ENCODE measurements at regions not wholly inside any gene's neighbourhood (a gene's known extent, or its start where the extent isn't known, plus 50 kb on each side); places are given as distances from the start of the nearest gene placed in this dataset.

DNA sequence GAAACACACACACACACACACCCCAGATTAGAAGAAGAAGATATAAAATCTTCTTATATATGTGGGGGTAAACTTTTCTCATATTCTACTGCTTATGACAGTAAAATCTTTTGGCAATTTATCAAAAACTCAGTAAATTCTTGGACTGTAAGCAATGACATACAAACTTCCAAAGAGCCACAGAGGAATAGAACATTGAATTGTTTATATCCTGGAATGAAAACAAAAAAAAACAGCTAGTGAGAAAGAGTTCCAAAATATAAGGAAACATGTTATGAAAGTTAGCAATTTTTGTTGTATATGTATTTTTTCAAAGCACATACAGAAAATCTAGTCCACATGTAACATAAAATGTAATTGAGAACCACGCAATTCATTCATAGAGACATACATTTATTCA is 764.9 kb downstream of the DSC3 start:
- no peak for DNase-seq (ENCODE audit: low read depth in 1 of 2, low spot score in 1 of 2)
- in situ Hi-C loops (cut with HindIII; ENCODE audit: low pct_unique_long_range_greater_than_20kb, low sequenced_read_pairs): no loop called here
- no peak for TF ChIP-seq JUND (IDR thresholded peaks at IDR 0.05; ENCODE audit: low read depth)

DNA sequence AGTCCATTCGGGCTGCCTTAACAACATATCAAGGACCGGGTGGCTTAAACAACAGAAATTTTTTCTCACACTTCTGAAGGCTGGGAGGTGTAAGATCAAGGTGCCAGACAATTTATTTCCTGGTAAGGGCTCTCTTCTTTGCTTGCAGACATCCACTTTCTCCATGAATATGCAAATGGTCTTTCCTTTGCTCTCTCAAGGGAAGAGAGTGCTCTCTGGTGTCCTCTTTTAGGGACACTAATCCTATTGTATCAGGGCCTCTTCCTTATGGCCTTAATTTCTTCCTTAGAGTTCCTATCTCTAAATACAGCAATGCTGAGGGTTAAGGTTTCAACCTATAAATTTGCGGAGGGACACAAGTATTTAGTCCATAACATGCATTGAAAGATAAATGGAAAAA is 770.8 kb downstream of the DSC3 start:
- in situ Hi-C loops (cut with HindIII; ENCODE audit: low pct_unique_long_range_greater_than_20kb, low sequenced_read_pairs): no loop called here
- TF ChIP-seq JUND (IDR thresholded peaks at IDR 0.05; ENCODE audit: low read depth): no peak
- peak in 1 of 2 experiments; percentile 30 for DNase-seq (ENCODE audit: low read depth in 1 of 2, low spot score in 1 of 2)

DNA sequence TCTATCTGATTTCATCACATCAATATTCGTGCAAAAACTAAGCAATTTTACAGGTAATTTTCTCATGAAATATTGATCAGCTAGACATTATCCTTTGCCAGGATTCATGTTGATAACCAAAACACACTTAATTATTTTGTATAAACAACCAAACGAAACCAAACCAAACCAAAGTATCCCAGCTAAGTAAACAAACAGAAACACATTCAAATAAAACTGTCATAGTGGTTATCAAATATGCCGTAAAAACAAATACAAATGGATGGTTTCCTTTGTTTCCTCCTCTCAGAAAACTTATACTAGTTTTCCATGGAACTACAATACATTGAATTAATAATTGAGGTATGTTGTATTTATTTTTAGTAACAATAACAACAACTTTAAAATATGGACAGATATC is 777.4 kb downstream of the DSC3 start:
- DNase-seq (ENCODE audit: low read depth in 1 of 2, low spot score in 1 of 2): no peak
- no peak for TF ChIP-seq JUND (IDR thresholded peaks at IDR 0.05; ENCODE audit: low read depth)
- in situ Hi-C loops (cut with HindIII; ENCODE audit: low pct_unique_long_range_greater_than_20kb, low sequenced_read_pairs): no loop called here

DNA sequence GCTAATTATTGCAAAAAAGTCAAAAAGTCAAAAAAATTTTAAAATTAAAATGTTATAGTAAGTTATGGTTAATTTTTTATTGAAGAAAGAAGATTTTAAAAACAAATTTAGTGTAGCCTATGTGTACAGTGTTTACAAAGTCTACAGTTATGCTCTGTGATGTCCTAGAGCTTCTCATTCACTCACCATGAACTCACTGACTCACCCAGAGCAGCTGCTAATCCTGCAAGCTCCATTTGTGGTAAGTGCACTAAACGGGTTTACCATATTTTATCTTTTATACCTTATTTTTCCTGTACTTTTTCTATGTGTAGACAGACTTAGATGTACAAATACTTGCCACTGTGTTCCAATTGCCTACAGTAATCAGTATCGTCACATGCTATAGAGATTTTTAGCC is 788.2 kb downstream of the DSC3 start:
- TF ChIP-seq JUND (IDR thresholded peaks at IDR 0.05; ENCODE audit: low read depth): no peak
- in situ Hi-C loops (cut with HindIII; ENCODE audit: low pct_unique_long_range_greater_than_20kb, low sequenced_read_pairs): no loop called here
- no peak for DNase-seq (ENCODE audit: low read depth in 1 of 2, low spot score in 1 of 2)

DNA sequence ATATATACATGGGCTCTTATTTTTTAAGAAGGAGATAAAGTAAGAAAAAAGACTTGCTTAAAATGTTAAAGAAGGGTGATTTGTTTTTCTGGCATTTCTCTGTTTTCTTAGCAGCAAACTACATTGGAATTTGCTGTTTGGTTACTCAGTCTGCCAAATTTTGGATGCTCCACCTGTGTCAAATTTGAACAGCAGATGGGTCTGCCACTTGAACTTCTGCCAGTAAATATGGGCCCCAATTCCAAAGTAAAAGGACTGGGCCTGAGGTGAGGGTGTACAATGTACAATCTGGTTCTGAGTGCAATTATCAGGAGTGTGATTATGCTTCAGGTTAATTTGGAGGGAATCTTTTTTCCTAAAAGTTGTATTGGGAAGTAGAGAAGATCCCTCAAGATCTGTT is 794.5 kb downstream of the DSC3 start:
- TF ChIP-seq JUND (IDR thresholded peaks at IDR 0.05; ENCODE audit: low read depth): no peak
- in situ Hi-C loops (cut with HindIII; ENCODE audit: low pct_unique_long_range_greater_than_20kb, low sequenced_read_pairs): no loop called here
- DNase-seq (ENCODE audit: low read depth in 1 of 2, low spot score in 1 of 2): no peak

DNA sequence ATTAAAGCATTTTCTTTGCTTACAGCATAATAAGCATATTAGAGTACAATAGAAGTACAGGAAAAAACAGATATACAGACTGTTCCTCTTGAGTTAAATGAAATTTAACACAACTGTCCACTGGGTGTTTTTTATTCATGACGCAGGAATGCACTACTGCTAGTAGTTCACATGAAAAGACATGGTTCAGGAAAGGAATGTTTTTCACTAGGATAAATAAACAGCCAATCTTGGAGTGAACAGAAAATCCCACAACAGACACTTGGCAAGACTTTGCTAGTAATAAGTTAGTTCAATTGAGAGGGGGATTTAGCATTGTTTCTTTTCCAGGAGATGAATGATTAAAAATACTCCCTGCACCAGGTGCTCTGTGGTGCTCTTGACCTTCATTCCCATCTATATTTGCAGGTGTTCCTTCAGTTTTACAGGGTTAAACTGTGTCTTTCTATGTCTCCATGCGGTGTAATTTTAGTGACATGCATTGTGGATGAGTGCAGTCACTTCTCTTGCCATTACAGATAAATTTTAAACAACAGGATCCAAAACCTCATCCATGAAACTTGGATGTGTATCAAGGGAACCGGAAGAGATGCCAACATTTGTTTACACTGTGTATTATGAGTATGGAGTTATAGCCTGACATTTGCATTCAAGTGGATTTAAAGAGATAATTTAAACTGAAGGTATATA is 796.6 kb downstream of the DSC3 start:
- no peak for TF ChIP-seq JUND (IDR thresholded peaks at IDR 0.05; ENCODE audit: low read depth)
- in situ Hi-C loops (cut with HindIII; ENCODE audit: low pct_unique_long_range_greater_than_20kb, low sequenced_read_pairs): no loop called here
- DNase-seq (ENCODE audit: low read depth in 1 of 2, low spot score in 1 of 2): no peak

DNA sequence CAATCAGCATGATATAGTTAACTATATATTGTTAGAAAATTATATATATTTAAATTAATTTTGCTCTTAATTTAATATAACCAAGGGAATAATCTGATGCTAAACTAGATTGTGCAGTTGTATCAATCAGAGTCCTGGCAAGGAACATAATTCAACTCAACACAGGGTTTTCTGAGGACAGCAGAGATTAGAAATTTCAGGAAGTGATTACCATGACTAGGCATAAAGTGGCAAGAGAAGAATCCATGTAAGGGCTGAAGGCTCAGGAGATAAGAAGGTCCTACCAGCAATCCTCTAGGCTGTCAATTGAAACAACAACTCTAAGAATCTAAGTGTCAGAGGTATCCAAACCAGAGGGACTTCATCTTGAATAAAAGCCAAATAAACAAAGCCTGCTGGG is 807.8 kb downstream of the DSC3 start:
- DNase-seq (ENCODE audit: low read depth in 1 of 2, low spot score in 1 of 2): no peak
- no peak for TF ChIP-seq JUND (IDR thresholded peaks at IDR 0.05; ENCODE audit: low read depth)
- in situ Hi-C loops (cut with HindIII; ENCODE audit: low pct_unique_long_range_greater_than_20kb, low sequenced_read_pairs): no loop called here

DNA sequence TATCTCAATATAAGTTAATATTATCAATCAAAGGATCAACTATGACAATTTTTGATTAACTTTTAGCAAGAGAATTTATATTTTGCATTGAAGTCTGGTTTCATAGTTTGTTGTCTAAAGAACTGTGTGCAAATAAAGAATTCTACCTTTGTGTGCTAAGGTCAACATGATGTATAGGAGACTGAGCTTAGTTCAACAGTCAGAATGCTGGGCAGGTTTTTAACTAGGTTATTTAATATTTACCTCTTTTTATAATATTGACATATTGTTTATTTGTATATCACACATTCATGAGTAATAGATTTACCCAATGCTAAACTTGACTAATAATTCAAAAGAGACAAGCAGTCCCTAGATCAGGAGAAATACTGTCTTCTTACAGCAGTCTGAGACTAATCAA is 831.4 kb downstream of the DSC3 start:
- DNase-seq (ENCODE audit: low read depth in 1 of 2, low spot score in 1 of 2): no peak
- TF ChIP-seq JUND (IDR thresholded peaks at IDR 0.05; ENCODE audit: low read depth): no peak
- in situ Hi-C loops (cut with HindIII; ENCODE audit: low pct_unique_long_range_greater_than_20kb, low sequenced_read_pairs): no loop called here

DNA sequence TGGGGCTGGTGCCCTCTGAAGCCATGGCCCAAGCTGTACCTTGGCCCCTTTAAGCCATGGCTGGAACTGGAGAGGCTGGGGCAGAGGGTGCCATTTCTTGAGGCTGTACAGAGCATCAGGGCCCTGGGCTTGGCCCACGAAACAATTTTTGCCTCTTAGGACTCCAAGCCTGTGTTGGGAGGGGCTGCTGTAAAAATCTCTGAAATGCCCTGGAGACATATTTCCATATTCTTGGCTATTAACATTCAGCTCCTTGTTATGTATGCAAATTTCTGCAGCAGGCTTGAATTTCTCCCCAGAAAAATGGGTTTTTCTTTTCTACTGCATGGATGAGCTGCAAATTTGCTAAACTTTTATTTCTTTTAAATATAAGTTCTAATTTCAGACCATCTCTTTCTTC is 834.0 kb downstream of the DSC3 start:
- in situ Hi-C loops (cut with HindIII; ENCODE audit: low pct_unique_long_range_greater_than_20kb, low sequenced_read_pairs): no loop called here
- TF ChIP-seq JUND (IDR thresholded peaks at IDR 0.05; ENCODE audit: low read depth): no peak
- DNase-seq (ENCODE audit: low read depth in 1 of 2, low spot score in 1 of 2): no peak

DNA sequence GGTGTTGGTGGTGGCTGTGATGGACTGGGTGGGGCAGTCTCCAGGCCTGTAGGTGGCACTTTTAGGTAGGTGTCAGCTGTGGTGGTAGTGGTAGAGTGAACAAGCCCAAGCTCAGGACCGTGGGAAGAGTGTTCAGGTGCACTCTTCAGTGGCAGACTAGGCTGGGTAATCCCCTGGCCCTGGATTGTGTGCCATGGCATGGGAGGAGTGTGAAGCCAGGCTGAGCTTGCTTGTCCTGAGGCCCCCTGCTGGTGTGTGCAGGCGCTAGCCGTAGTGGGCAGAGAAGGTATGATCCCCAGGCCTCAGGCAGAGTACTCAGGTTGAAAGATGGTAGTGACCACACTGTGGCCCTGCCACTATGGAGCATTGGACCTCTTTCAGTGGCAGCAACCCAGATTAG is 850.3 kb downstream of the DSC3 start:
- no peak for DNase-seq (ENCODE audit: low read depth in 1 of 2, low spot score in 1 of 2)
- TF ChIP-seq JUND (IDR thresholded peaks at IDR 0.05; ENCODE audit: low read depth): no peak
- in situ Hi-C loops (cut with HindIII; ENCODE audit: low pct_unique_long_range_greater_than_20kb, low sequenced_read_pairs): no loop called here

DNA sequence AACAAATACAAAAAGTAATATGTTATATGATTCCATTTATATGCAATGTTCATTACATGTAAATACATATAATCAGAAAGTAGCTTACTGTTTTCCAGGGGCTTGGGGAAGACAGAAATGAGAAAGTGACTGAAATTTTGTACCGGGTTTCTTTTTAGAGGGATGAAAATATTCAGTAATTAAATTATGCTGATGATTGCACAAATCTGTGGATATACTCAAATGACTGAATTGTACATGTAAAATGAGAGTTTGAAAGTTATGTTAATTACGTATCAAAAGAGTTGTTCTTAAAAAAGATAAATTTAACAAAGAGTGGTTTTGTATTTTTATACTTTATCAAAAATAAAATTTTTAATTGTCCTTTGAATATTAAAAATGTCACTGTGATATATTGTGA is 856.3 kb downstream of the DSC3 start:
- no peak for DNase-seq (ENCODE audit: low read depth in 1 of 2, low spot score in 1 of 2)
- in situ Hi-C loops (cut with HindIII; ENCODE audit: low pct_unique_long_range_greater_than_20kb, low sequenced_read_pairs): no loop called here
- no peak for TF ChIP-seq JUND (IDR thresholded peaks at IDR 0.05; ENCODE audit: low read depth)

DNA sequence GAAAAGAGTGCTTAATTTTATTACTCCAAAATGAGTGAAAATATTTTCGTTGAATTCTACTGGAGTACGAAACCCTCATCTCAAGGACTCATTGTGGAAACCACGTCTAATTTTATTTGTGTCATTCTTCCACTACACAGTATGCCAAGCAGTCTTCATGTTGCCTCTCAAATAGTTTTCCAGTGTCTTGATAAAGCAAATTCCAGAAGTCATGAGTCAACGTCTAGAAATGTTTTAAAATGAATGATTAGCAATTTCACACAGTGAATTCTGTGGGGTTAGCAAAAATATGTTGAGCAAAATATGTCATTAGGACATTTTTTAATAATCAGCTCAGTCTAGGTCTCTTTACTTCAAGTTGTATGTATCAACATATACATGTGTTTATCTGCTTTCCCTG is 865.5 kb downstream of the DSC3 start:
- in situ Hi-C loops (cut with HindIII; ENCODE audit: low pct_unique_long_range_greater_than_20kb, low sequenced_read_pairs): no loop called here
- no peak for DNase-seq (ENCODE audit: low read depth in 1 of 2, low spot score in 1 of 2)
- TF ChIP-seq JUND (IDR thresholded peaks at IDR 0.05; ENCODE audit: low read depth): no peak

DNA sequence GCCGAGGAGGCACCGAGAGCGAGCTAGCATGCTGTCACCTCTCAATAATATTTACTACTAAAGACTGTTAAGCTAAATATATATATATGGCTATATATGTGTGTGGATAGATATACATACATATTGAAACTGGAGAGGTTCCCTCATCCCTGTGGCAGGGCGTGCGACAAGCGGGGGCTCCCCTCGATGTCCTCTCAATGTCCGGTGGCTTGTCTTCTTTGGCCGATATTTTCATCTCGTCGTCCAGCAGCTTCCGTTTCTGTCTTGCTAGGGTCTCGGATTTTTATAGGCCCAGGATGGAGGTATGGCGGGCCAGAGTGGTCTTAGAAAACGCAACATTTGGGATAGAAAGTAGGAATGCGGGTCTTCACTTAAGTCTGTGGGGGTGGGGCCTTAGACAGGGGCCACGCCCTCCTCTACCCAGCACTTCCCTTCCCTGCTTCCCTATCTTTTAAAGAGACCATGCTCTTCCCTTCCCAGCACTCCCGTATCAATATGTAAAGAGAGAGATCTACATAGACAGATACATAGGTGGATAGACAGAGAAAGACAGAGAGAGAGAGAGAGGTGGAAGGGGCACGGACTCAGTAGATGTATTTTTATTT is 866.8 kb downstream of the DSC3 start:
- no peak for TF ChIP-seq JUND (IDR thresholded peaks at IDR 0.05; ENCODE audit: low read depth)
- in situ Hi-C loops (cut with HindIII; ENCODE audit: low pct_unique_long_range_greater_than_20kb, low sequenced_read_pairs): no loop called here
- DNase-seq (ENCODE audit: low read depth in 1 of 2, low spot score in 1 of 2): no peak

DNA sequence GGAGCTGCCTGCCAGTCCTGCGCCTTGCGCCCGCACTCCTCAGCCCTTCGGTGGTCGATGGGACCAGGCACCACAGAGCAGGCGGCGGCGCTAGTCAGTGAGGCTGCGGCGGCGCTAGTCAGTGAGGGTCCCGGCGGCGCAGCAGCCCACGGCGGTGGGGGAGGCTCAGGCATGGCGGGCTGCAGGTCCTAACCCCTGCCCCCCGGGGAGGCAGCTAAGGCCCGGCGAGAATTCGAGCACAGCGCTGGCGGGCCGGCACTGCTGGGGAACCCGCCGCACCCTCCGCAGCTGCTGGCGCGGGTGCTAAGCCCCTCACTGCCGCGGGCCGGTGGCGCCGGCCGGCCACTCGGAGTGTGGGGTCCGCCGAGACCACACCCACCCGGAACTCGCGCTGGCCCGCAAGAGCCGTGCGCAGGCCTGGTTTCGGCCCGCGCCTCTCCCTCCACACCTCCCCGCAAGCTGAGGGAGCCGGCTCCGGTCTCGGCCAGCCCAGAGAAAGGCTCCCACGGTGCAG is 867.4 kb downstream of the DSC3 start:
- in situ Hi-C loops (cut with HindIII; ENCODE audit: low pct_unique_long_range_greater_than_20kb, low sequenced_read_pairs): no loop called here
- no peak for DNase-seq (ENCODE audit: low read depth in 1 of 2, low spot score in 1 of 2)
- no peak for TF ChIP-seq JUND (IDR thresholded peaks at IDR 0.05; ENCODE audit: low read depth)
